AG10803 (cell line): ENCODE measurements at regions not wholly inside any gene's neighbourhood (a gene's known extent, or its start where the extent isn't known, plus 50 kb on each side); places are given as distances from the start of the nearest gene placed in this dataset.

Experiments
- DNase-seq: peaks from one replicate; pipeline ENCODE4 v3.0.0; 2010; ENCODE audit warnings: low read depth
- H3K4me3 ChIP-seq: 2 replicates; pipeline ENCODE4 v1.5.1; 2011; ENCODE audit warnings: mild to moderate bottlenecking, low read length, control low read depth
- TF ChIP-seq, protein P1 (sequence below): conservative IDR thresholded peaks from 2 replicates; pipeline ENCODE4 v1.5.1; 2011; ENCODE audit warnings: mild to moderate bottlenecking, low read length, control low read depth, inconsistent platforms

DNA sequence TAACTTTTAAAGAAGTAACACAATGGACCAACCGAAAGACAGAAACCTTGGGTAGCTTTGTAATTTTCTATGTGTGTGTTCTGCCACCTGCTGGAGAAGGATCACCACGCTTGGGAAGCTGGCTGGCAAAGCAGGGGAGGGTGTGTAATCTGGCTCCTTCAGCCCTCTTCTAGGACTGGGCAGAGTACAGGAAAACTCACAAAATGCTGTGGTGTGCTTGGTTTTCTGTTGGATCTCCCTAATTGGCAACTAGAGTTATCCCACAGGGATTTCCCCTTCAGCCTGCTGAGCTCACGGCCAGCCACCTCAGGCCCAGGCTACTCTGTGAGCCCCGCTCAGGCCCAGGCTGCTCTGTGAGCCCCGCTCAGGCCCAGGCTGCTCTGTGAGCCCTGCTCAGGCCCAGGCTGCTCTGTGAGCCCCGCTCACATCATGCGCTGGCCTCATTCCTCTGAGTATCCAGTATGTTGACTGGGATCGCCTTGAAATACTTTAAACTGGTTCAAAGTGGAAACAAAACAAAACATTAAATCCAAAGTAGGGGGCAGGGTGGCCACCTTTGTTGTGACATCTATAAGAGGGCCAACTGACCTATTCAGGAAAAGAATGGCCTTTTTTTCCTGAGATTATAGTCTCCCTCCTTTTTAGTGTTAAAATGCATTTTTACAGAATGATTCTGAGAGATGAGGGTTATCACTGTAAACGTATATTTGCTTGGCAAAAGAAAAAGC is 52.0 kb upstream of the RNU6-8 start:
- DNase-seq = peak; percentile 76
- TF ChIP-seq, protein P1, sequence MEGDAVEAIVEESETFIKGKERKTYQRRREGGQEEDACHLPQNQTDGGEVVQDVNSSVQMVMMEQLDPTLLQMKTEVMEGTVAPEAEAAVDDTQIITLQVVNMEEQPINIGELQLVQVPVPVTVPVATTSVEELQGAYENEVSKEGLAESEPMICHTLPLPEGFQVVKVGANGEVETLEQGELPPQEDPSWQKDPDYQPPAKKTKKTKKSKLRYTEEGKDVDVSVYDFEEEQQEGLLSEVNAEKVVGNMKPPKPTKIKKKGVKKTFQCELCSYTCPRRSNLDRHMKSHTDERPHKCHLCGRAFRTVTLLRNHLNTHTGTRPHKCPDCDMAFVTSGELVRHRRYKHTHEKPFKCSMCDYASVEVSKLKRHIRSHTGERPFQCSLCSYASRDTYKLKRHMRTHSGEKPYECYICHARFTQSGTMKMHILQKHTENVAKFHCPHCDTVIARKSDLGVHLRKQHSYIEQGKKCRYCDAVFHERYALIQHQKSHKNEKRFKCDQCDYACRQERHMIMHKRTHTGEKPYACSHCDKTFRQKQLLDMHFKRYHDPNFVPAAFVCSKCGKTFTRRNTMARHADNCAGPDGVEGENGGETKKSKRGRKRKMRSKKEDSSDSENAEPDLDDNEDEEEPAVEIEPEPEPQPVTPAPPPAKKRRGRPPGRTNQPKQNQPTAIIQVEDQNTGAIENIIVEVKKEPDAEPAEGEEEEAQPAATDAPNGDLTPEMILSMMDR = peak; percentile 95
- H3K4me3 ChIP-seq = no peak overlapping the region

DNA sequence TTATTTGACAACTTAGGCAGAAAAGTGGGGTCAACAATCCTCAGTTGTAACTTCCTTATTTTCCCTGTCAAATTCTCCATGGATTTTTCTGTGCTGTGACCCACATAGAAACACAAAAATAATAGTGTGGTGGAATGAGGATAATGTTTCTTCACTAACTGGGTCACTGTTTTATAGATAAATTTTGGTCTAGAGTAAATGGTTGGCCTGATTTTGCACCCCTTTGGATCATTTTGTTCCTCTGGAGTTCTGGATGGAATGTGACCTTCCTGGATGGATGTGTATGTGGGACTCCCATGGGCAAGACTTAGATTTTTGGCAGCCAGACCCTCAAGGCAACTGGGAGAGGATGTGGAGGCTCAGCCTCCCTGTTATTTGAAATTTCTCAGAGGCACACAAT is 52.7 kb upstream of the RNU6-8 start:
- TF ChIP-seq, protein P1 = no peak
- no peak overlapping the region for H3K4me3 ChIP-seq
- no peak for DNase-seq

DNA sequence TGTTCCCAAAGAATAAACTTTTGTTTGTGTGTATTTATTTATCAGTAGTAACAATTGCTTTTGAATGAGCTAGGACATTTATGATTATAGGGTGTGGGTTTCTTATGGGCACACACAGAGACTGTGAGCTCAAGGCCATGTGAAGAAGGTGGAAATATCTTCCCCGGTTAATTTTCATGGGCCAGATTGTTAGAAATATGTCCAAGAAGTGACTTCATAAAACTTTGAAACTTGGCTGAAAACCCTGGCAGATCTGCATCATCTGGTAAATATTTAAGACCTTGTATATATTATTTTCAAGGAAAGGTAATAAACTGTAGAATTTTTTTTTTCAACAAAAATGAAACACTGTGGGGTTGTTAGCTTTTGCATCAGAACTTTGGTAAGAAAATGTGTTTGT is 53.5 kb upstream of the RNU6-8 start:
- no peak overlapping the region for H3K4me3 ChIP-seq
- TF ChIP-seq, protein P1 = no peak
- peak; percentile 53 for DNase-seq

DNA sequence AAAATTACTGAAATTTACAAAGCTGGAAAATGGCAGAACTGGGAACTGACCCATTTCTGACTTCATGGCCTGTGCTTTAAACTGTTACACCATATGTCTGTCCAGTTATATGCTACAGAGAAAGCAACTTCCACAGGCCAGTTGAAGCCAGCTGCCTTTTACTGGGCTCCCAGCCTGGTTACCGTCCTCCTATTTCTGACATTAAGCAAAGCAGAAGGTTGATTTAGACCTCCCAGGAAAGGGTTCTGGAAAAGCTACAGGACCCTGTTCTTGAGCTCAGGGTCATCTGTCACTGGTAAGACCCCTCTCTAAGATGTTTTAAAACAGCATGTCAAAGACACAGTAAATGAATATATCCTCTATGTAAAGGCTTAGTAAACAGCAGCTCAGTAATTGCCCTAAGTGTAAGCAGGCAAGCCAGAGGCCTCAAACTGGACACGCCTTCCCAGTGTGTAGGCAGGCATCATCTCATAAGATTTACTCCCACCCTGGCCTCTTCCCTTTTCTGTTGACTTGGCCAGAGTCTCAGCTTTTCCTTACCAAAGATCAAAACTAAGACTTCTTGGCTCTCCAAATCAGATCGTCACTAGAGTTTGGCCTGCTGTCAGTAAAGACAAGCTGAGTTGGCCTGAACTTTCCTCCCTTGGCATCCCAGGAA is 55.4 kb upstream of the RNU6-8 start:
- no peak overlapping the region for H3K4me3 ChIP-seq
- peak; percentile 16 for DNase-seq
- TF ChIP-seq, protein P1 = no peak

DNA sequence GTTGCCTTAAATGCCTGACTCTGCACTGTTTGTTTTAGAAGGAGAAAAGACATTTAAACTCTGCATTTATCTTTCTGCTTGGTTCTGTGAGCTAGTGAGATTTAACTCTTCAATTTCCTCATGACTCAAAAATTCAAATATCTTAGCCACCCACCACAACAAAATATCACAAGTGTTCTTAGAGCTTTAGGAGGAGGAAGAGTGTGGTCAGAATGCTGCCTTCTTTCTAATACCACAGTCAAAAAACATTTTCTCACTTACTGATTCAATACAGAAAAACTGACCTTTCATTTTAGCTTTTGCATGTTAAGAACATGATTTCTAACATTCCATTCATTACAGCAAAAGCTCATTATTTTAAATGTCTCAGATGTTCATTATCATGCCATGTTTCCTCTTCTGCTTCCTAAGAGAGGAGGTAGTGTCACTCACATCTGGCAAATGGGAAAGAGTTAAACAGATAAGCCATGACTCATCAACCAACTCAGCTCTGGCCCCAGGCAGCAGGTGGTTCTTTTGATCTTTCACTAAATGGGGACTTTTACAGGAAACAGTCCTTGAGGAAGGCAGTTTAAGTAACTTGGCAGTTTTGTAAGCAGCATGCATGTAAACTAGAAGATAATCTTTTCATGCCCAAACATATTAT is 56.4 kb upstream of the RNU6-8 start:
- no peak overlapping the region for H3K4me3 ChIP-seq
- TF ChIP-seq, protein P1 = no peak
- peak; percentile 58 for DNase-seq

DNA sequence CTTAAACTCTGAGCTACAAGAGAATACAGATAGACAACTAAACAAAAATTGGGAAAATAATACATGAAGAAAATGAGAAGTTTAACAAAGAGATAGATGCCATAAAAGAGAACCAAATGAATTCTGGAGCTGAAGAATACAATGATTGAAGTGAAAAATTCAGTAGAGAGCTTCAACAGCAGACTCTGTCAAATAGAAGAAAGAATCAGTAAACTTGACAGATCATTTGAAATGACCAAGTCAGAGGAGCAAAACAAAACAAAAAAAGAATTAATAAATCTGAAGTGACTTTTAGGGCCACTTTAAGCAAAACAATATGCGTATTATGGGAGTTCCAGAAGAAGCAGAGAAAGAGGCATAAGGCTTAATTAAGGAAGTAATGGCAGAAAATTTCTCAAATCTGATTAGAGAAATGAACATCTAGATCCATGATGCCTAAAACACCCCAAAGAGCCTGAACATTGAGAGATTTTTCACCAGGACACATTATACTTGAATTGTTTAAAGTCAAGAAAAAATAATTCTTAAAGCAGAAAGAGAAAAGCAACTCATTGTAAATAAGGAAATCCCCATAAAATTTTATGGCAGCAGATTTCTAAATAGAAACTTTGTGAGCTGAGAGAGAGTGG is 61.0 kb upstream of the RNU6-8 start:
- TF ChIP-seq, protein P1 = no peak
- no peak overlapping the region for H3K4me3 ChIP-seq
- DNase-seq = no peak
